ENCODE measurements at regions not wholly inside any gene's neighbourhood (a gene's known extent, or its start where the extent isn't known, plus 50 kb on each side); places are given as distances from the start of the nearest gene placed in this dataset.

- intact Hi-C loops (cut with DNase I) = loop anchor here (10.0 kb wide), 1 partner anchor 293 kb away; no protein-coding TSS in a partner anchor
- Histone ChIP-seq H3K4me1 (peaks cover 5% of the 10 kb centered on the region in 2 donors), H3K9me3 (no peaks in the 10 kb centered on the region), H3K27me3 (no peaks in the 10 kb centered on the region), H3K36me3 (no peaks in the 10 kb centered on the region), H3K4me3 (replicated peaks in 1 of 3) (no peak overlapping the region), H3K27ac (no peak overlapping the region)
- 56 to 57% methylated on average over 5 of the region's 5 CpGs for WGBS, 2 donors
- TF ChIP-seq CTCF (IDR thresholded peaks at IDR 0.05) (no peak), POLR2A (IDR thresholded peaks at IDR 0.05) (no peak)
- DNase-seq = no peak
Measured at GRCh38 chr6:159467473-159468041, 225.5 kb downstream of the SOD2 start.

- TF ChIP-seq CTCF (IDR thresholded peaks at IDR 0.05) (no peak), POLR2A (IDR thresholded peaks at IDR 0.05) (no peak)
- H3K36me3 ChIP-seq = no peaks in the 10 kb centered on the region
- intact Hi-C loops (cut with DNase I) = loop anchor here (10.0 kb wide), 1 partner anchor 292 kb away; no protein-coding TSS in a partner anchor
- H3K27ac ChIP-seq = no peak overlapping the region
- H3K4me3 ChIP-seq (replicated peaks in 1 of 3) = no peak overlapping the region
- no peak for DNase-seq
- H3K27me3 ChIP-seq = no peaks in the 10 kb centered on the region
- no peaks in the 10 kb centered on the region for H3K9me3 ChIP-seq
- peaks cover 5% of the 10 kb centered on the region in 2 donors for H3K4me1 ChIP-seq
- 67 to 89% methylated on average over 2 of the region's 2 CpGs for WGBS, 2 donors
Measured at GRCh38 chr6:159466926-159467325, 226.1 kb downstream of the SOD2 start.

GRCh38 chr6:159464816-159465215 lies 228.2 kb downstream of the SOD2 start:
- Histone ChIP-seq H3K27ac (no peak overlapping the region), H3K27me3 (no peaks in the 10 kb centered on the region), H3K9me3 (no peaks in the 10 kb centered on the region), H3K36me3 (no peaks in the 10 kb centered on the region), H3K4me3 (replicated peaks in 1 of 3) (no peak overlapping the region), H3K4me1 (peaks cover 5% of the 10 kb centered on the region in 2 donors)
- intact Hi-C loops (cut with DNase I) = loop anchor here (10.0 kb wide), 1 partner anchor 290 kb away; no protein-coding TSS in a partner anchor
- no peak for DNase-seq
- WGBS, 2 donors = 76 to 79% methylated on average over 9 of the region's 9 CpGs
- TF ChIP-seq CTCF (IDR thresholded peaks at IDR 0.05) (no peak), POLR2A (IDR thresholded peaks at IDR 0.05) (no peak)

- WGBS, 2 donors = 77 to 79% methylated on average over 22 of the region's 22 CpGs
- peaks cover 5% of the 10 kb centered on the region in 2 donors for H3K4me1 ChIP-seq
- intact Hi-C loops (cut with DNase I) = loop anchor here (10.0 kb wide), 1 partner anchor 288 kb away; no protein-coding TSS in a partner anchor
Measured at GRCh38 chr6:159463119-159463829, 229.8 kb downstream of the SOD2 start.

More at GRCh38 chr6:159463119-159463829, 229.8 kb downstream of the SOD2 start:
- TF ChIP-seq POLR2A (IDR thresholded peaks at IDR 0.05) (no peak), CTCF (IDR thresholded peaks at IDR 0.05) (peak in 4 of 6 experiments; percentile 22 to 55 (median 48))
- DNase-seq = no peak
- no peaks in the 10 kb centered on the region for H3K27me3 ChIP-seq
- H3K4me3 ChIP-seq (replicated peaks in 1 of 3) = no peak overlapping the region
- H3K9me3 ChIP-seq = no peaks in the 10 kb centered on the region
- no peak overlapping the region for H3K27ac ChIP-seq
- no peaks in the 10 kb centered on the region for H3K36me3 ChIP-seq

Data from thyroid gland (tissue), 4 donors.